HEK293 (cell line): ENCODE measurements at regions not wholly inside any gene's neighbourhood (a gene's known extent, or its start where the extent isn't known, plus 50 kb on each side); places are given as distances from the start of the nearest gene placed in this dataset.

Experiments
- CTCF ChIA-PET: fragments of 350-600 bp; formaldehyde crosslinking; extraction: SDS; loops from one replicate; lab custom pipeline; 2021; ENCODE audit warnings: antibody characterized with exemption; lab: Yijun Ruan, JAX
- POLR2A ChIA-PET: fragments of 300-600 bp; formaldehyde crosslinking; extraction: SDS; loops from one replicate; lab custom pipeline; 2020; ENCODE audit warnings: antibody characterized with exemption, inconsistent platforms; lab: Yijun Ruan, JAX
- H3K27ac ChIP-seq: fragments of 200-500 bp; sonication (Bioruptor generic); 2 replicates; pipeline ENCODE4 v1.5.1; 2014; ENCODE audit warnings: low read depth, low read length, control low read depth, inconsistent platforms; ENCODE audit errors: extremely low read depth
- H3K36me3 ChIP-seq, 2 experiments: fragments of 200-500 bp in 1 of 2; sonication (Bioruptor generic) in 1 of 2; 1 replicate in 1 of 2; 2 replicates in 1 of 2; pipeline ENCODE4 v1.5.1; 2014 to 2017; ENCODE audit warnings: inconsistent platforms in 2 of 2, low read length in 2 of 2; ENCODE audit not compliant: control insufficient read depth in 2 of 2, insufficient read depth in 1 of 2
- H3K4me1 ChIP-seq: fragments of 200-500 bp; sonication (Bioruptor generic); 2 replicates; pipeline ENCODE4 v1.5.1; 2014; ENCODE audit warnings: mild to moderate bottlenecking, low read length, inconsistent platforms; ENCODE audit not compliant: control insufficient read depth, insufficient read depth
- H3K4me3 ChIP-seq: 2 replicates; pipeline ENCODE4 v1.5.1; 2011; ENCODE audit warnings: low read depth, mild to moderate bottlenecking, control low read depth, low read length, moderate library complexity
- H3K9me3 ChIP-seq: fragments of 200-500 bp; sonication (Bioruptor generic); 2 replicates; pipeline ENCODE4 v1.5.1; 2014; ENCODE audit warnings: low read depth, low read length, inconsistent platforms; ENCODE audit not compliant: control insufficient read depth, insufficient read depth
- HOXC10 ChIP-seq: sonication (generic); formaldehyde crosslinking; IDR thresholded peaks from 2 replicates; pipeline ENCODE4 v1.8.1; 2023; ENCODE audit warnings: mild to moderate bottlenecking, missing genetic modification reagents
- HOXD13 ChIP-seq: sonication (generic); formaldehyde crosslinking; IDR thresholded peaks from 2 replicates; pipeline ENCODE4 v1.8.0; 2022; ENCODE audit warnings: missing genetic modification reagents, borderline replicate concordance
- MEIS1 ChIP-seq: sonication (generic); formaldehyde crosslinking; IDR thresholded peaks from 2 replicates; pipeline ENCODE4 v1.8.1; 2022; ENCODE audit warnings: missing genetic modification reagents, mild to moderate bottlenecking, borderline replicate concordance
- ZBTB21 ChIP-seq: fragments of 450-650 bp; formaldehyde crosslinking; IDR thresholded peaks from 2 replicates; pipeline ENCODE4 v1.5.1; 2017; ENCODE audit warnings: missing biosample characterization, missing genetic modification characterization
- ZBTB49 ChIP-seq: fragments of 450-650 bp; formaldehyde crosslinking; IDR thresholded peaks from 2 replicates; pipeline ENCODE4 v1.5.1; 2016; ENCODE audit warnings: missing biosample characterization, missing genetic modification characterization, low read depth
- ZFHX2 ChIP-seq: fragments of 450-650 bp; formaldehyde crosslinking; conservative IDR thresholded peaks from 2 replicates; pipeline ENCODE4 v1.5.1; 2016; ENCODE audit warnings: missing biosample characterization, missing genetic modification characterization
- ZNF138 ChIP-seq: fragments of 450-650 bp; formaldehyde crosslinking; IDR thresholded peaks from 2 replicates; pipeline ENCODE4 v1.5.1; 2016; ENCODE audit warnings: missing biosample characterization, missing genetic modification characterization, borderline replicate concordance
- ZNF18 ChIP-seq: fragments of 450-650 bp; formaldehyde crosslinking; IDR thresholded peaks from 2 replicates; pipeline ENCODE4 v1.5.1; 2016; ENCODE audit warnings: missing biosample characterization, missing genetic modification characterization
- ZNF274 ChIP-seq, 2 experiments: fragments of 200-500 bp in 1 of 2; fragments of 450-650 bp in 1 of 2; sonication (Bioruptor generic) in 1 of 2; formaldehyde crosslinking in 1 of 2; IDR thresholded peaks; 2 replicates each; pipeline versions ENCODE4 v1.5.1 to v1.6.1; 2014 to 2016; ENCODE audit warnings: borderline replicate concordance in 1 of 2, inconsistent platforms in 1 of 2, low read length in 1 of 2, missing biosample characterization in 1 of 2, missing genetic modification characterization in 1 of 2
- ZNF391 ChIP-seq: fragments of 450-650 bp; formaldehyde crosslinking; IDR thresholded peaks from 2 replicates; pipeline ENCODE4 v1.5.1; 2016; ENCODE audit warnings: low read depth, missing biosample characterization, missing genetic modification characterization, borderline replicate concordance
- ZNF626 ChIP-seq: fragments of 450-650 bp; sonication (Bioruptor Pico); formaldehyde crosslinking; IDR thresholded peaks from 2 replicates; pipeline ENCODE4 v1.5.1; 2018; ENCODE audit warnings: missing biosample characterization, missing genetic modification characterization, inconsistent platforms
- ZSCAN30 ChIP-seq: fragments of 450-650 bp; IDR thresholded peaks from 2 replicates; pipeline ENCODE4 v1.5.1; 2018; ENCODE audit warnings: missing biosample characterization, mild to moderate bottlenecking, missing genetic modification characterization, moderate library complexity
- TF ChIP-seq, protein P1 (sequence below): fragments of 450-650 bp; formaldehyde crosslinking; IDR thresholded peaks from 2 replicates; pipeline ENCODE4 v1.5.1; 2016; ENCODE audit warnings: missing biosample characterization, missing genetic modification characterization
- TF ChIP-seq, protein P2 (sequence below): fragments of 450-650 bp; formaldehyde crosslinking; IDR thresholded peaks from 2 replicates; pipeline ENCODE4 v1.5.1; 2016; ENCODE audit warnings: missing biosample characterization, missing genetic modification characterization

DNA sequence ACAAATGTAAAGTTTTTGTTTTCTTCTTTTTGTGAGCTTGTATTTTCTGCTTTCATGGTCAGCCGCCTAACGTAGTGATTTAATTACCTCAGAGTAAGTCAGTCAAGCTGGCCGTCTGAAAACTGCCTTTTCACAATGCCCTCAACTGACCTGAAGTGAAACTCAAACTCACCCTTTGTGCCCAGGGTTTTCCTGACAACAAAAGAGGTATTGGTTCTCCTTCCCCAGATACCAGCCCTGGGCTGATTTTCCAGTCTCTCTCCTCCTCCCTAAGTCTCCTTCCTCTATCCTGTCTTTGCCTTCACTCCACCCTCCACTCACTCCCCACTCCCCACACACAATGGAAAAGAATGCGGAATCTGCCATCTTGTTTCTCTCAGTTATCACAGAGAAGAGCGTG, 184.5 kb upstream of the HEY2 start (continued):
- no peak for TF ChIP-seq ZBTB49 (tag by site-specific recombination)
- no peak for TF ChIP-seq ZNF274 (IDR thresholded peaks at IDR 0.05; ENCODE audit: low read length)
- TF ChIP-seq ZNF274 (tag by site-specific recombination; IDR thresholded peaks at IDR 0.05; ENCODE audit: borderline replicate concordance): no peak

- TF ChIP-seq MEIS1 (CRISPR knock-in tag): no peak
- TF ChIP-seq, protein P1, sequence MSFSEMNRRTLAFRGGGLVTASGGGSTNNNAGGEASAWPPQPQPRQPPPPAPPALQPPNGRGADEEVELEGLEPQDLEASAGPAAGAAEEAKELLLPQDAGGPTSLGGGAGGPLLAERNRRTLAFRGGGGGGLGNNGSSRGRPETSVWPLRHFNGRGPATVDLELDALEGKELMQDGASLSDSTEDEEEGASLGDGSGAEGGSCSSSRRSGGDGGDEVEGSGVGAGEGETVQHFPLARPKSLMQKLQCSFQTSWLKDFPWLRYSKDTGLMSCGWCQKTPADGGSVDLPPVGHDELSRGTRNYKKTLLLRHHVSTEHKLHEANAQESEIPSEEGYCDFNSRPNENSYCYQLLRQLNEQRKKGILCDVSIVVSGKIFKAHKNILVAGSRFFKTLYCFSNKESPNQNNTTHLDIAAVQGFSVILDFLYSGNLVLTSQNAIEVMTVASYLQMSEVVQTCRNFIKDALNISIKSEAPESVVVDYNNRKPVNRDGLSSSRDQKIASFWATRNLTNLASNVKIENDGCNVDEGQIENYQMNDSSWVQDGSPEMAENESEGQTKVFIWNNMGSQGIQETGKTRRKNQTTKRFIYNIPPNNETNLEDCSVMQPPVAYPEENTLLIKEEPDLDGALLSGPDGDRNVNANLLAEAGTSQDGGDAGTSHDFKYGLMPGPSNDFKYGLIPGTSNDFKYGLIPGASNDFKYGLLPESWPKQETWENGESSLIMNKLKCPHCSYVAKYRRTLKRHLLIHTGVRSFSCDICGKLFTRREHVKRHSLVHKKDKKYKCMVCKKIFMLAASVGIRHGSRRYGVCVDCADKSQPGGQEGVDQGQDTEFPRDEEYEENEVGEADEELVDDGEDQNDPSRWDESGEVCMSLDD (tag by site-specific recombination): no peak
- TF ChIP-seq ZNF391 (tag by site-specific recombination): no peak
- TF ChIP-seq ZNF626 (tag by site-specific recombination): no peak
- TF ChIP-seq ZNF138 (tag by site-specific recombination): no peak
- TF ChIP-seq HOXD13 (CRISPR knock-in tag): no peak
- peak; percentile 74 for TF ChIP-seq ZNF18
- TF ChIP-seq ZNF274 (IDR thresholded peaks at IDR 0.05; ENCODE audit: low read length): no peak
- TF ChIP-seq ZNF274 (tag by site-specific recombination; IDR thresholded peaks at IDR 0.05; ENCODE audit: borderline replicate concordance): no peak
- Histone ChIP-seq H3K27ac (no peak overlapping the region), H3K36me3 (no peaks in the 10 kb centered on the region), H3K4me3 (no peak overlapping the region), H3K9me3 (no peaks in the 10 kb centered on the region), H3K4me1 (no peaks in the 10 kb centered on the region)
- POLR2A ChIA-PET: no interaction called here
- CTCF ChIA-PET: no interaction called here
Measured at GRCh38 chr6:125567407-125567806, 182.0 kb upstream of the HEY2 start.

GRCh38 chr6:125568609-125569008, 180.8 kb upstream of the HEY2 start:
- Histone ChIP-seq H3K4me1 (no peaks in the 10 kb centered on the region), H3K27ac (no peak overlapping the region), H3K36me3 (no peaks in the 10 kb centered on the region), H3K9me3 (no peaks in the 10 kb centered on the region), H3K4me3 (no peak overlapping the region)
- POLR2A ChIA-PET: no interaction called here
- no peak for TF ChIP-seq ZSCAN30
- TF ChIP-seq, protein P2, sequence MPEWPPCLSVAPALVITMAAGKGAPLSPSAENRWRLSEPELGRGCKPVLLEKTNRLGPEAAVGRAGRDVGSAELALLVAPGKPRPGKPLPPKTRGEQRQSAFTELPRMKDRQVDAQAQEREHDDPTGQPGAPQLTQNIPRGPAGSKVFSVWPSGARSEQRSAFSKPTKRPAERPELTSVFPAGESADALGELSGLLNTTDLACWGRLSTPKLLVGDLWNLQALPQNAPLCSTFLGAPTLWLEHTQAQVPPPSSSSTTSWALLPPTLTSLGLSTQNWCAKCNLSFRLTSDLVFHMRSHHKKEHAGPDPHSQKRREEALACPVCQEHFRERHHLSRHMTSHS: no peak
- TF ChIP-seq HOXC10: no peak
- TF ChIP-seq ZBTB21 (tag by site-specific recombination): no peak
- no peak for TF ChIP-seq HOXD13 (CRISPR knock-in tag)
- TF ChIP-seq ZFHX2 (tag by site-specific recombination): no peak
- CTCF ChIA-PET: no interaction called here
